ENCODE measurements at regions not wholly inside any gene's neighbourhood (a gene's known extent, or its start where the extent isn't known, plus 50 kb on each side); places are given as distances from the start of the nearest gene placed in this dataset.

GRCh38 chr7:67426654-67427053 is 430.0 kb downstream of the TYW1 start:
- DNase-seq, result no peak

GRCh38 chr7:67429735-67430134 is 433.1 kb downstream of the TYW1 start:
- DNase-seq, result no peak

GRCh38 chr7:67432536-67433234 is 436.1 kb downstream of the TYW1 start:
- no peak for DNase-seq

DNA sequence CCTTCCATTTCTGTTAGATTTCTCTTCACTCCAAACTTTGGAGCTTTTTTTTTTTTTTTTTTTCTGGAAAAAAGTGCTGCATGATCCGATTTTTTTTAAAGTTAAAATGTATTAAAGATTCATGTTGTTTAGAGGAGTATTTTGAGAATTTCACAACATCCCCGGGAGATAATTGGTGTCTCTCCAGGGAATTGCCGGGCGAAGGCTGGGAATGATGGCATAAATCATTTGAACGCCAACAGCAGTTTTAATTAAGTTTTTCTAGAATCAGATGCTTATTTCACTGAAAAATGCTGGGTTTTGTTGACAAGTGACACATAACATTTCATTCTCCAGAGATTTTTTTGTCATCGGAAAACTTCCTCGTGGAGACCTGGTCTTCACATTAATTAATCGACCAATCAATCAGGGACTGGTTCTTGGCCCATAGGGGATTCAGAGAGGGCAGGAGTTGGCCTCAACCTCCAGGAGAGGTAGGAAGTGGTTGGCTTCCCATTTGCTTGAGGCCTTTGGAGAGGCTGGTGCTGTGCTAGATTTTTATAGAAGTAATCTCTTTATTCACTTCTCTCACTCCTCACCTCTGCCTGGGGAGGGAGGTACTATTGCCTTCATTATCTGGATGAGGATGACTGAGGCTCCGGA is 439.4 kb downstream of the TYW1 start:
- DNase-seq, result no peak

- DNase-seq, result no peak
Measured at GRCh38 chr7:67438198-67438882, 441.7 kb downstream of the TYW1 start.

GRCh38 chr7:67438913-67439505 is 442.4 kb downstream of the TYW1 start:
- no peak for DNase-seq

- no peak for DNase-seq
Measured at GRCh38 chr7:67440321-67440720, 443.7 kb downstream of the TYW1 start.

- no peak for DNase-seq
Measured at GRCh38 chr7:67445728-67446127, 449.1 kb downstream of the TYW1 start.

DNA sequence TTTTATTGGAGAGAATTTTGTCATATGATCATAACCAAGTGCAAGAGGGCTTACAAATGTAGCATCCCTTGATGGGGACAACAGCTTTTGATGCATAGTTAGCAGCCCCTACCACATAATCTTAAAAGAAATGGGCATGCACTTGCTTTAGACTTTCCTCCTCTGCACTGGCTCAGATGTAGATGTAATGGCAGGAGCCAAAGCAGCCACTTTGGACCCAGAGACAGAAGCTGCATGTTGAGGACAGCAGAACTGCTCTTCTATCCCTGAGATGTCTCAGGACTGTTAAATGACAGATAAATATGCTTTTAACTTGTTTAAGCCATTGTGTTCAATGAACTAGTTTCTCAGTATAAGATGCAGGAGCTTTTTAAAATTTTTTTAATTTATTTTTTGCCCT is 450.7 kb downstream of the TYW1 start:
- no peak for DNase-seq

DNA sequence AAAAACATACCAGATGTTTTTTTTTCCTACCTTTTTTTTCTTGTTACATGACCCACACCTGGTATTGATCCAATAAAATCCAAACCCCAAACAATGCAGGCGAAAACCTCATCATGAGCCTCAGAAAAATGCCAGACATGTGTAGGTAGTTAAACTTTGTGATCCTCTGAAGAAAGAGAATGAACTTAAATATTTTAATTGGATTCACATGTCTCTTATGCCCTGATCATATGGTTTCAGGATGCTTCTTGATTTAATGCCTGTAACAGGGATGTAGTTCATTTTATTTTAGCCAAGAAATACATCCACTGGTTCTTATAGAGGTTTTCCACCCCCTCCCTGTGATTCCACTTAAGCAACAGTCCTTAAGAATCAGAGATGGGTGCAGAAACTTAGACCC is 451.6 kb downstream of the TYW1 start:
- no peak for DNase-seq

- no peak for DNase-seq
Measured at GRCh38 chr7:67450171-67450570, 453.5 kb downstream of the TYW1 start.

GRCh38 chr7:67451306-67451705 is 454.7 kb downstream of the TYW1 start:
- no peak for DNase-seq

GRCh38 chr7:67452516-67453026 is 455.9 kb downstream of the TYW1 start:
- DNase-seq, result no peak

DNA sequence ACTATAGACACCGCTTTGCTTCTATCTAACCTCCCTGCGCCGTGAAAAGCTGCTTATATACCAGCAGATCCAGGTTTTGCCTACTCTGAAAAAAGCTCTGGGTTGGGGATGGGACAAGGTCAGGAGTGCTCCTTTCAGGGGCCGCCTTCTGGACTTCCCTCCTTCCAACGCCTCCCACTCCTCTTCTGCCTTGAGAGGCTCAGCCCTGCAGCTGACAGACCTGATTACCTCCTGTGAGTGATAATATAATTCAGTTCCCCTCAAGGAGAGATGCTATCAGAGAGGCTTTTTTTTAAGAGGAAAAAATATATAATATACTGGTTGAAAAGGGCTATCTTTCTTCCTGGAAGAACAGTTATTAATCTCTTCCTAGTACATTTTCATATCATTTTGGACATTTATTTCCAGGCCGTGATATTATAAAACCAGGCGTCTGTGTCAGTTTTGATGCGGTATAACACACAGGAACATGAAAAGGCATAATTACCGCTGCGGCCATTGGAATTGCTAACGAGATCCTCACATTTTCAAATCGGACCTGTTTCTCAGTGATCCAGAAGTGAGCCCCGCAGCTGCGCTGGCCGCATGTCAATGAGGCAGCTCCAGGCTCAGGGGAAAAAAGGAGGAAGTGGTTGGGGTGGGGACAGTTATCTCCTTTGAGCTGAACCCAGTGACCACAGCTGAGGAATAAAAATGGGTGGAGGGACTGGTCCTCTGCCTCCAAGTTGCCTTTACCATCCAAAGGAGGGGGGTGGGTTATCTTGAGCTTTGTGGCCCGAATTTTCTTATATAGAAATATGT is 457.1 kb downstream of the TYW1 start:
- no peak for DNase-seq

DNA sequence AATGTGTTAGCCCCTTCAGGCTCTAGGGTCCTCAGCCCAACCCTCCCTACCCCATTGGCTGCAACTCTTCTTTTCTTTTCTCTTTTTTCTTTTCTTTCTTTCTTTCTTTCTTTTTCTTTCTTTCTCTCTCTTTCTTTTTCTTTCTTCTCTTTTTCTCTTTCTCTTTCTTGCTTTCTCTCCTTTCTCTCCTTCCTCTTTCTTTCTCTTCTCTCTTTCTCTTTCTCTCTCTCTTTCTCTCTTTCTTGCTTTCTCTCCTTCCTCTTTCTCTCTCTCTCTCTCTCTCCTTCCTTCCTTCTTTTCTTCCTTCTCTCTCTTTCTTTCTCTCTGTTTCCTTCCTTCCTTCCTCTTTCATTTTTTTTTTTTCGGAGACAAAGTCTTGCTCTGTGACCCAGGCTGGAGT is 458.9 kb downstream of the TYW1 start:
- no peak for DNase-seq

DNA sequence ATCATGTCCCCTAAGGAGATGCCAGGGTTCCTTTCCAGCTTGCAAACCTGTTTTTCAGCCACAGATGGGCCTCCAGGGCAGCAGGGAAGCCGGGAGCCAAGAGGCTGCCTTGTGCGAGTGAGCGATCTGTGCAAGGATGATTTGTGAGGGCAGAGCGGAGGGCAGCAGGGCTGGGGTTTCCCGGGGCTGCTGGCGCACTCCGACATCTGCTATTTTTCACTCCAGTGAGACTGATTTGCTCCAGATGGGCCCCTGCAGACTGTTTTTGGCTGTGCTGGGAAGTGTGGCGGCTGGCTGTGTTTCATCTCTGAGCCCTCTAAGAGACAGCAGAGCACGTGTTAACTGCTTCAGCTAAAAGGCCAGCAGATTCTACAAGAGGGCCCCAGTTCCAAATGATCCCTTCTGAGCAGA is 466.2 kb downstream of the TYW1 start:
- no peak for DNase-seq

DNA sequence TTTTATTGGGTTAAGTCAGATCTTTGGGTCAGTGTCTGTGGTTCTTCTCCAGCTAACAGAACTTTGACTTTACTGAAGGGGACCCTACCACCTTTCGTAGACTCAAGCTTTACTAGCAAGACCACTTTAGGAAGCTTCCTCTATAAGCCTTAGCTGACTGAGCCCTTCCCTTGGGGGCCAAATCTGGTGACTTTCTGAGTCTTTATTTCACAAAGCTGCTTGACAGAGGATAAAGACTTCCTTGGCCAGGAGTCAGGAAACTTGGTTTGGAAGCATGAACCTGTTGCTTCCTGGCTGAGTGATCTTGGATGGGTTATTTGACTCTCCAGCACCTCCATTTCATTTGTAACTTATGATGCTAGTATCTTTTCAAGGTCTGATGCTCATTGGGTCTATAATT is 466.7 kb downstream of the TYW1 start:
- no peak for DNase-seq

DNA sequence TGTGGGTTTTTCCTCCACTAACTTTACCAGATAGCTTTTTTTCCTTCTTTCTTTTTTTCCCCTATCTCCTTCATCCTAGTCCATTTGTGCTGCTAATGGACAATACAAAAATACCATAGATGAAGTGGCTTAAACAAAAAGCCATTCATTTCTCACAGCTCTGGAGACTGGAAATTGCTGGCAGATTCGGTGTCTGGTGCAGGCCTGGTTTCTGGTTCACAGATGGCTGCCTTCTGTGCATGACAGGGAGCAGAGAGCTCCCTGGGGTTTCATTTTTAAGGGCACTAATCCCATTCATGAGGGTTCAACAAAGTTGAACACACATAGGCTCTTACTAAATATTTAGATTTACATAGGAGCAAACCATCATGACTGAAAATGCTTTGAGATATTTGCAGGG is 467.4 kb downstream of the TYW1 start:
- no peak for DNase-seq

DNA sequence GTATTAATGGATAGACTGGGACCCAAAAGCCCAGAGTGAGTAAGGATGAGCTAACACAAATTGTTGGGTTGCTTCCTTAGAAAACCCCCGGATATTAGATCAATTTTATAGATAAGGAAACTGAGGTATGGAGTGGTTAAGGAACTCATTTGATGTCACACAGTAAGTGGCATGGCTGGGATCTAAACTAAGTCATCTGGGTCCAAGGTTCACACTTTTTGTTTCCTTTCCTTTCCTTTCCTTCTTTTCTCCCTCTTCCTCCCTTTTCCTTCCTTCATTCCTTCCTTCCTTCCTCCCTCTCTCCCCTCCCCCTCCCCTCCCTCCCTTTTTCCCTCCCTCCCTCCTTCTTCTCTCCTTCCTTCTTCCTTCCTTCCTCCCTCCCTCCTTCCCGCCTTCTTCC is 469.5 kb downstream of the TYW1 start:
- DNase-seq, result no peak

- DNase-seq, result no peak
Measured at GRCh38 chr7:67470256-67470751, 473.7 kb downstream of the TYW1 start.

- no peak for DNase-seq
Measured at GRCh38 chr7:67475293-67475692, 478.7 kb downstream of the TYW1 start.

GRCh38 chr7:67478066-67478465 is 481.4 kb downstream of the TYW1 start:
- DNase-seq, result no peak

Data from CD4-positive, alpha-beta T cell treated with Interleukin-17A for 1 hour (primary cell).